ENCODE measurements at regions not wholly inside any gene's neighbourhood (a gene's known extent, or its start where the extent isn't known, plus 50 kb on each side); places are given as distances from the start of the nearest gene placed in this dataset.

GRCh38 chr3:162586591-162586990 lies 1090.0 kb downstream of the OTOL1 start:
- FAIRE-seq: no peak
- no peaks in the 10 kb centered on the region for H3K4me1 ChIP-seq (ENCODE audit: insufficient read depth, low read length)
- no peaks in the 10 kb centered on the region for H3K9me3 ChIP-seq (ENCODE audit: low read length)
- intact Hi-C loops (cut with micrococcal nuclease; ENCODE audit: unreplicated experiment) (no loop called here), in situ Hi-C loops (cut with HindIII; ENCODE audit: extremely low pct_ligation_motif_present, low pct_unique_long_range_greater_than_20kb) (no loop called here)
- no TSS peak for BruUV-seq (replicated peaks)
- H3K79me2 ChIP-seq (ENCODE audit: insufficient read depth, low read length): no peaks in the 10 kb centered on the region
- 10% methylated on average over 3 of the region's 4 CpGs for WGBS (ENCODE audit: low lambda C conversion rate)
- no peak overlapping the region for H3K4me3 ChIP-seq (replicated peaks in 1 of 3; ENCODE audit: insufficient read depth in 1 of 3, low read depth in 2 of 3, low read length in 3 of 3)
- H3K4me2 ChIP-seq (ENCODE audit: low read depth, low read length): no peak overlapping the region
- no peaks in the 10 kb centered on the region for H4K20me1 ChIP-seq (ENCODE audit: insufficient read depth, low read length)
- no peaks in the 10 kb centered on the region for H3K27me3 ChIP-seq (ENCODE audit: control insufficient read depth in 1 of 2, insufficient read depth in 2 of 2, low read length in 2 of 2)
- ChIA-PET POLR2A (no interaction called here), CTCF (ENCODE audit: low intra/inter-chr PET ratio, low total read pairs) (no interaction called here)
- no peak overlapping the region for H3K27ac ChIP-seq (ENCODE audit: extremely low read length, insufficient read depth, low read length)
- no peak overlapping the region for H2AFZ ChIP-seq (ENCODE audit: low read length)
- no peaks in the 10 kb centered on the region for H3K36me3 ChIP-seq (replicated peaks in 1 of 2; ENCODE audit: control insufficient read depth in 1 of 2, insufficient read depth in 2 of 2, low read length in 2 of 2)
- no peak overlapping the region for H3K9ac ChIP-seq (ENCODE audit: insufficient read depth, low read depth, low read length)
- ATAC-seq: no peak
- no peak for DNase-seq (ENCODE audit: low spot score)
- TF ChIP-seq MAFG (CRISPR knock-in tag; IDR thresholded peaks at IDR 0.05) (no peak), EHMT2 (IDR thresholded peaks at IDR 0.05; ENCODE audit: borderline replicate concordance, low read depth, low read length) (no peak), ZNF205 (CRISPR knock-in tag; IDR thresholded peaks at IDR 0.05) (no peak), ZNF367 (CRISPR knock-in tag; IDR thresholded peaks at IDR 0.05; ENCODE audit: borderline replicate concordance) (no peak), ZNF747 (CRISPR knock-in tag; IDR thresholded peaks at IDR 0.05; ENCODE audit: borderline replicate concordance) (no peak), PTBP1 (IDR thresholded peaks at IDR 0.05; ENCODE audit: low read depth, low read length, poor library complexity, severe bottlenecking) (no peak), RFX5 (IDR thresholded peaks at IDR 0.05; ENCODE audit: low read depth, low read length) (no peak), POLR2A (IDR thresholded peaks at IDR 0.05; ENCODE audit: insufficient read depth in 1 of 2, low read depth in 2 of 2, low read length in 2 of 2) (no peak), PAXIP1 (CRISPR knock-in tag; conservative IDR thresholded peaks at IDR 0.05) (no peak), PBX2 (CRISPR knock-in tag; IDR thresholded peaks at IDR 0.05) (no peak), HNRNPK (IDR thresholded peaks at IDR 0.05; ENCODE audit: low read depth, low read length, poor library complexity, severe bottlenecking) (no peak)
- TF ChIP-seq, protein P1, sequence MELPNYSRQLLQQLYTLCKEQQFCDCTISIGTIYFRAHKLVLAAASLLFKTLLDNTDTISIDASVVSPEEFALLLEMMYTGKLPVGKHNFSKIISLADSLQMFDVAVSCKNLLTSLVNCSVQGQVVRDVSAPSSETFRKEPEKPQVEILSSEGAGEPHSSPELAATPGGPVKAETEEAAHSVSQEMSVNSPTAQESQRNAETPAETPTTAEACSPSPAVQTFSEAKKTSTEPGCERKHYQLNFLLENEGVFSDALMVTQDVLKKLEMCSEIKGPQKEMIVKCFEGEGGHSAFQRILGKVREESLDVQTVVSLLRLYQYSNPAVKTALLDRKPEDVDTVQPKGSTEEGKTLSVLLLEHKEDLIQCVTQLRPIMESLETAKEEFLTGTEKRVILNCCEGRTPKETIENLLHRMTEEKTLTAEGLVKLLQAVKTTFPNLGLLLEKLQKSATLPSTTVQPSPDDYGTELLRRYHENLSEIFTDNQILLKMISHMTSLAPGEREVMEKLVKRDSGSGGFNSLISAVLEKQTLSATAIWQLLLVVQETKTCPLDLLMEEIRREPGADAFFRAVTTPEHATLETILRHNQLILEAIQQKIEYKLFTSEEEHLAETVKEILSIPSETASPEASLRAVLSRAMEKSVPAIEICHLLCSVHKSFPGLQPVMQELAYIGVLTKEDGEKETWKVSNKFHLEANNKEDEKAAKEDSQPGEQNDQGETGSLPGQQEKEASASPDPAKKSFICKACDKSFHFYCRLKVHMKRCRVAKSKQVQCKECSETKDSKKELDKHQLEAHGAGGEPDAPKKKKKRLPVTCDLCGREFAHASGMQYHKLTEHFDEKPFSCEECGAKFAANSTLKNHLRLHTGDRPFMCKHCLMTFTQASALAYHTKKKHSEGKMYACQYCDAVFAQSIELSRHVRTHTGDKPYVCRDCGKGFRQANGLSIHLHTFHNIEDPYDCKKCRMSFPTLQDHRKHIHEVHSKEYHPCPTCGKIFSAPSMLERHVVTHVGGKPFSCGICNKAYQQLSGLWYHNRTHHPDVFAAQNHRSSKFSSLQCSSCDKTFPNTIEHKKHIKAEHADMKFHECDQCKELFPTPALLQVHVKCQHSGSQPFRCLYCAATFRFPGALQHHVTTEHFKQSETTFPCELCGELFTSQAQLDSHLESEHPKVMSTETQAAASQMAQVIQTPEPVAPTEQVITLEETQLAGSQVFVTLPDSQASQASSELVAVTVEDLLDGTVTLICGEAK (IDR thresholded peaks at IDR 0.05): no peak
- TF ChIP-seq, protein P1 (CRISPR knock-in tag; IDR thresholded peaks at IDR 0.05): no peak

All from HepG2 (cell line).